ENCODE measurements at regions not wholly inside any gene's neighbourhood (a gene's known extent, or its start where the extent isn't known, plus 50 kb on each side); places are given as distances from the start of the nearest gene placed in this dataset.

DNA sequence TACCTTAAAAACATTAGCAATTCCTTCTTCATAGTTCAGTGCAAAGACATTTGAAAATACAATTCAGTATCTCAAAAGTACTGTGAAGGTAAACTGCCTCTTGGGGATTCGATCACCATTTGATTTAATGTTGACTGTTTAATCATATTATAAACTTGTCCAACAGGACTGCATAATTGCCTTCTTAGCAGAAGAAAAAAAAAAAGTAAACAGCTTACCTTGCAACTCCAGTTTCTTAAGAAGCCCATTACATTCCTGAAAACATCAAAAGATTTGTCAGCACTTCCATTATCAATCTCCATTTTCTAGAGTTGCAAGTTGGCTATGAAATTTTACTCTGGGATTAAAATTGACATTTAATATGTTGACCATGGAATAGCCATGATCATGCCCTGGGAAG lies 1154.6 kb downstream of the OLFM4 start:
- Histone ChIP-seq H3K4me1 (ENCODE audit: control insufficient read depth in 4 of 4, insufficient read depth in 4 of 4, low read length in 3 of 4) (no peaks in the 10 kb centered on the region), H3K9ac (ENCODE audit: low read depth in 1 of 2, low read length in 2 of 2) (no peak overlapping the region), H3K9me3 (ENCODE audit: control insufficient read depth in 4 of 4, low read length in 3 of 4) (no peaks in the 10 kb centered on the region), H3K27ac (ENCODE audit: low read depth in 1 of 2, low read length in 2 of 2) (no peak overlapping the region), H3K36me3 (ENCODE audit: control insufficient read depth in 4 of 4, insufficient read depth in 3 of 4, low read depth in 1 of 4, low read length in 3 of 4) (no peaks in the 10 kb centered on the region), H3K27me3 (ENCODE audit: control insufficient read depth in 4 of 4, insufficient read depth in 4 of 4, low read length in 3 of 4) (peaks cover 0 to 6% (median 0%) of the 10 kb centered on the region in 4 donors), H3K4me3 (ENCODE audit: low read depth in 1 of 3, low read length in 3 of 3) (no peak overlapping the region)
- 0% methylated on average over 1 of the region's 1 CpG for WGBS
- TF ChIP-seq, protein P1, sequence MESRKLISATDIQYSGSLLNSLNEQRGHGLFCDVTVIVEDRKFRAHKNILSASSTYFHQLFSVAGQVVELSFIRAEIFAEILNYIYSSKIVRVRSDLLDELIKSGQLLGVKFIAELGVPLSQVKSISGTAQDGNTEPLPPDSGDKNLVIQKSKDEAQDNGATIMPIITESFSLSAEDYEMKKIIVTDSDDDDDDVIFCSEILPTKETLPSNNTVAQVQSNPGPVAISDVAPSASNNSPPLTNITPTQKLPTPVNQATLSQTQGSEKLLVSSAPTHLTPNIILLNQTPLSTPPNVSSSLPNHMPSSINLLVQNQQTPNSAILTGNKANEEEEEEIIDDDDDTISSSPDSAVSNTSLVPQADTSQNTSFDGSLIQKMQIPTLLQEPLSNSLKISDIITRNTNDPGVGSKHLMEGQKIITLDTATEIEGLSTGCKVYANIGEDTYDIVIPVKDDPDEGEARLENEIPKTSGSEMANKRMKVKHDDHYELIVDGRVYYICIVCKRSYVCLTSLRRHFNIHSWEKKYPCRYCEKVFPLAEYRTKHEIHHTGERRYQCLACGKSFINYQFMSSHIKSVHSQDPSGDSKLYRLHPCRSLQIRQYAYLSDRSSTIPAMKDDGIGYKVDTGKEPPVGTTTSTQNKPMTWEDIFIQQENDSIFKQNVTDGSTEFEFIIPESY (IDR thresholded peaks at IDR 0.05) = no peak
- no peak for TF ChIP-seq GABPA (IDR thresholded peaks at IDR 0.05 in 1 of 2, conservative IDR thresholded peaks at IDR 0.05 in 1 of 2)
- DNase-seq (ENCODE audit: low spot score) = no peak

DNA sequence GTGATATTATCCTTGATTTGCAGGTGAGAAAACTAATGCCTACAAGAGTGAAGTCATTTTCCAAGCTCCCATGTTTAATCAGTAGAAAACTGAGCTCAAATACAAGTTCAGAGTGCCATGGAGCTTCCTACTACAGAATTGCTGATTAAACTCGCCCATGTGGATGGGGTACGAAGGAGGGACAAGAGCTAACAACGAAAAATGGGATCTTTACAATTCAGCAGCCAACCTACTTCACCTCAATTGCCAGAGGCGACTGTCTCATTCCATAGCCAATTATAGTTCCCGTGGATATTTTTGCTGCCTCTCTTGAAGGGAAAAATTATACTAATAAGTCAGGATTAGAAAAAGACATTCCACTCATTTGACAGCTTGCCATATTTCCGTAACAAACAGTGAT lies 1155.1 kb downstream of the OLFM4 start:
- WGBS = 78% methylated on average over 6 of the region's 6 CpGs
- no peak for DNase-seq (ENCODE audit: low spot score)
- TF ChIP-seq YY1 (IDR thresholded peaks at IDR 0.05) = no peak
- no peak for TF ChIP-seq NR2F2 (IDR thresholded peaks at IDR 0.05)
- TF ChIP-seq FOXA1 (IDR thresholded peaks at IDR 0.05) = no peak
- TF ChIP-seq GABPA (IDR thresholded peaks at IDR 0.05 in 1 of 2, conservative IDR thresholded peaks at IDR 0.05 in 1 of 2) = no peak
- TF ChIP-seq RXRA (IDR thresholded peaks at IDR 0.05) = no peak
- no peak for TF ChIP-seq MAX (IDR thresholded peaks at IDR 0.05)
- TF ChIP-seq, protein P1 (IDR thresholded peaks at IDR 0.05) = no peak
- no peak for TF ChIP-seq EGR1 (IDR thresholded peaks at IDR 0.05; ENCODE audit: low read depth in 2 of 2)

DNA sequence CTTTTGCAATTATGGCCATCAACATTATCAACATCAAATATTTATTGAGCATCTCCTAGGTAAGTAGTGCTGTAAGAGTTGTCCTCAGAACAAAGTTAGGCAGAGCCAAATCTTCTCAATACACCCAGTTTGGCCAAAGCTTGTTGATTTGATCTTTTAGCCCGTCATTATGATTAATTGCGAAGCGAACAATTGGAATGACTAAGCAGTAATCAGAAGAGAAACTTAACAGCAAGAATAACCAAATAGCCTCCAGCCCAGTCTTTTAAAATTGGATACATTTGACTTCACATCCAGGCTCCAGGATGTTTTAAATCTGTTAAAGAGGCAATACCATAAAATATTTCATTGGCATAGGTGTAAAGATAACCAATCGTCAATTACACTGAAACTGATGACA lies 1156.0 kb downstream of the OLFM4 start:
- 91% methylated on average over 4 of the region's 4 CpGs for WGBS
- Histone ChIP-seq H3K9ac (ENCODE audit: low read depth in 1 of 2, low read length in 2 of 2) (no peak overlapping the region), H3K36me3 (ENCODE audit: control insufficient read depth in 4 of 4, insufficient read depth in 3 of 4, low read depth in 1 of 4, low read length in 3 of 4) (no peaks in the 10 kb centered on the region), H3K9me3 (ENCODE audit: control insufficient read depth in 4 of 4, low read length in 3 of 4) (no peaks in the 10 kb centered on the region), H3K4me3 (ENCODE audit: low read depth in 1 of 3, low read length in 3 of 3) (no peak overlapping the region), H3K4me1 (ENCODE audit: control insufficient read depth in 4 of 4, insufficient read depth in 4 of 4, low read length in 3 of 4) (no peaks in the 10 kb centered on the region), H3K27ac (ENCODE audit: low read depth in 1 of 2, low read length in 2 of 2) (no peak overlapping the region), H3K27me3 (ENCODE audit: control insufficient read depth in 4 of 4, insufficient read depth in 4 of 4, low read length in 3 of 4) (peaks cover 0 to 6% (median 0%) of the 10 kb centered on the region in 4 donors)
- DNase-seq (ENCODE audit: low spot score) = no peak
- TF ChIP-seq EGR1 (IDR thresholded peaks at IDR 0.05; ENCODE audit: low read depth in 2 of 2) (no peak), RAD21 (IDR thresholded peaks at IDR 0.05) (no peak), JUND (IDR thresholded peaks at IDR 0.05) (no peak), HNF4G (IDR thresholded peaks at IDR 0.05) (no peak), REST (IDR thresholded peaks at IDR 0.05) (no peak), SP1 (IDR thresholded peaks at IDR 0.05) (no peak), FOXA1 (IDR thresholded peaks at IDR 0.05) (no peak), ATF3 (IDR thresholded peaks at IDR 0.05) (no peak), YY1 (IDR thresholded peaks at IDR 0.05) (no peak), RXRA (IDR thresholded peaks at IDR 0.05) (no peak)
- TF ChIP-seq, protein P2, sequence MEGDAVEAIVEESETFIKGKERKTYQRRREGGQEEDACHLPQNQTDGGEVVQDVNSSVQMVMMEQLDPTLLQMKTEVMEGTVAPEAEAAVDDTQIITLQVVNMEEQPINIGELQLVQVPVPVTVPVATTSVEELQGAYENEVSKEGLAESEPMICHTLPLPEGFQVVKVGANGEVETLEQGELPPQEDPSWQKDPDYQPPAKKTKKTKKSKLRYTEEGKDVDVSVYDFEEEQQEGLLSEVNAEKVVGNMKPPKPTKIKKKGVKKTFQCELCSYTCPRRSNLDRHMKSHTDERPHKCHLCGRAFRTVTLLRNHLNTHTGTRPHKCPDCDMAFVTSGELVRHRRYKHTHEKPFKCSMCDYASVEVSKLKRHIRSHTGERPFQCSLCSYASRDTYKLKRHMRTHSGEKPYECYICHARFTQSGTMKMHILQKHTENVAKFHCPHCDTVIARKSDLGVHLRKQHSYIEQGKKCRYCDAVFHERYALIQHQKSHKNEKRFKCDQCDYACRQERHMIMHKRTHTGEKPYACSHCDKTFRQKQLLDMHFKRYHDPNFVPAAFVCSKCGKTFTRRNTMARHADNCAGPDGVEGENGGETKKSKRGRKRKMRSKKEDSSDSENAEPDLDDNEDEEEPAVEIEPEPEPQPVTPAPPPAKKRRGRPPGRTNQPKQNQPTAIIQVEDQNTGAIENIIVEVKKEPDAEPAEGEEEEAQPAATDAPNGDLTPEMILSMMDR (IDR thresholded peaks at IDR 0.05; ENCODE audit: low read depth, low read length, missing input control) = no peak
- TF ChIP-seq, protein P1 (IDR thresholded peaks at IDR 0.05) = no peak

More for the DNA sequence above, 1155.1 kb downstream of the OLFM4 start:
- Histone ChIP-seq H3K4me1 (ENCODE audit: control insufficient read depth in 4 of 4, insufficient read depth in 4 of 4, low read length in 3 of 4) (no peaks in the 10 kb centered on the region), H3K9ac (ENCODE audit: low read depth in 1 of 2, low read length in 2 of 2) (no peak overlapping the region), H3K36me3 (ENCODE audit: control insufficient read depth in 4 of 4, insufficient read depth in 3 of 4, low read depth in 1 of 4, low read length in 3 of 4) (no peaks in the 10 kb centered on the region), H3K4me3 (ENCODE audit: low read depth in 1 of 3, low read length in 3 of 3) (no peak overlapping the region), H3K27ac (ENCODE audit: low read depth in 1 of 2, low read length in 2 of 2) (no peak overlapping the region), H3K9me3 (ENCODE audit: control insufficient read depth in 4 of 4, low read length in 3 of 4) (no peaks in the 10 kb centered on the region), H3K27me3 (ENCODE audit: control insufficient read depth in 4 of 4, insufficient read depth in 4 of 4, low read length in 3 of 4) (peaks cover 0 to 6% (median 0%) of the 10 kb centered on the region in 4 donors)
